ENCODE measurements at regions not wholly inside any gene's neighbourhood (a gene's known extent, or its start where the extent isn't known, plus 50 kb on each side); places are given as distances from the start of the nearest gene placed in this dataset.

GRCh38 chr15:94061041-94061440, 170.3 kb upstream of the MCTP2 start (continued):
- TF ChIP-seq CEBPB (IDR thresholded peaks at IDR 0.05; ENCODE audit: low read depth) (no peak), EZH2 (IDR thresholded peaks at IDR 0.05) (no peak)

DNA sequence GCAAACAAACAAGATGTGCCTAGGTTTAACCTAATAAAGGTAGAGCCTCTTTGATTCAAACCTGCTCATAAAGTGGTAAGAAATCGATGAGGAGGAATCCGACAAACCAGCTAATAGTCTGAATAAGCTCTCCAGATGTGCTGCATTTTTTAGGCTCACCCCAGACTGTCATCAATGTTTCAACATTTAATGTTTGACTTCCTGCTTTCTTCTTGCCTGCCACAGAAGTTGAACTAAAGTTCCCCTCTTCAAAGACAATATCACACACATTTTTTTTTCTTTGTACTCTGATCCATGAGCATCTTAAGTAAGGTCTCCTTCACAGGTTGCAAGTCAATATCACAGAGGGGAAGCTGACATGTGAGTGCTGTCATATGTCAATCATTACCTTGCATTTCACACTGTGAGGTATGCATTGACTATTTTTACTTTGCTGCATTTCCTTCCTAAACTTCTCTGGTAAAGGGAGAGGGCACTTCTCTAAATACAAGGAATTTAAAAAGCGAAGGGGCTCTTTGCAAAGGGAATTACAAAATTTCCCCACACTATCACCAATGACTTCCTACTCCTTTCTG, 172.3 kb upstream of the MCTP2 start:
- intact Hi-C loops (cut with micrococcal nuclease) = no loop called here
- H3K9ac ChIP-seq (ENCODE audit: low read length) = no peak overlapping the region
- no TSS peak for BruUV-seq (replicated peaks)
- H3K27me3 ChIP-seq (ENCODE audit: insufficient read depth, low read length) = 0 out of 2 replicates have a peak, but pooled peaks cover 6% of the 10 kb centered on the region
- H4K20me1 ChIP-seq (ENCODE audit: insufficient read depth) = no peaks in the 10 kb centered on the region
- no peaks in the 10 kb centered on the region for H3K36me3 ChIP-seq (ENCODE audit: control insufficient read depth in 1 of 2, insufficient read depth in 2 of 2, low read length in 2 of 2)
- H3K27ac ChIP-seq (ENCODE audit: low read depth, low read length) = no peak overlapping the region
- no peaks in the 10 kb centered on the region for H3K4me1 ChIP-seq (ENCODE audit: control insufficient read depth in 1 of 2, insufficient read depth in 2 of 2, low read length in 2 of 2)
- ChIA-PET CTCF (no interaction called here), RAD21 (ENCODE audit: low non-redundant PET in 1 of 2, low total read pairs in 2 of 2, uncharacterized antibody in 2 of 2, unreplicated experiment in 2 of 2) (no interaction called here), POLR2A (no interaction called here)
- no peaks in the 10 kb centered on the region for H3K79me2 ChIP-seq (ENCODE audit: insufficient read depth, low read length)
- no peak overlapping the region for H3K4me3 ChIP-seq (replicated peaks in 1 of 2; ENCODE audit: low read depth in 1 of 2, low read length in 2 of 2)
- no peak overlapping the region for H2AFZ ChIP-seq (ENCODE audit: low read depth, low read length, poor library complexity, severe bottlenecking)
- no peaks in the 10 kb centered on the region for H3K9me3 ChIP-seq (ENCODE audit: control insufficient read depth in 1 of 2, insufficient read depth in 1 of 2, low read depth in 1 of 2, low read length in 2 of 2)
- no peak overlapping the region for H3K4me2 ChIP-seq (ENCODE audit: low read length)
- DNase-seq (ENCODE audit: low read depth, low spot score) (no peak), ATAC-seq (no peak)
- H3K9me2 ChIP-seq (ENCODE audit: insufficient read depth) = no peaks in the 10 kb centered on the region
- no peak for TF ChIP-seq CBX3 (IDR thresholded peaks at IDR 0.05; ENCODE audit: low read depth)
- no peak for TF ChIP-seq POLR2A (IDR thresholded peaks at IDR 0.05; ENCODE audit: borderline replicate concordance, extremely low read depth, insufficient read depth, insufficient read length)
- no peak for TF ChIP-seq SIN3A (IDR thresholded peaks at IDR 0.05; ENCODE audit: low read depth)
- no peak for TF ChIP-seq ZFX (IDR thresholded peaks at IDR 0.05)
- no peak for TF ChIP-seq FOSL1 (IDR thresholded peaks at IDR 0.05; ENCODE audit: low read depth)
- no peak for TF ChIP-seq ZNF274 (IDR thresholded peaks at IDR 0.05; ENCODE audit: low read depth, low read length)
- no peak for TF ChIP-seq CEBPB (IDR thresholded peaks at IDR 0.05; ENCODE audit: low read depth)
- TF ChIP-seq EZH2 (IDR thresholded peaks at IDR 0.05) = no peak
- TF ChIP-seq, protein P1, sequence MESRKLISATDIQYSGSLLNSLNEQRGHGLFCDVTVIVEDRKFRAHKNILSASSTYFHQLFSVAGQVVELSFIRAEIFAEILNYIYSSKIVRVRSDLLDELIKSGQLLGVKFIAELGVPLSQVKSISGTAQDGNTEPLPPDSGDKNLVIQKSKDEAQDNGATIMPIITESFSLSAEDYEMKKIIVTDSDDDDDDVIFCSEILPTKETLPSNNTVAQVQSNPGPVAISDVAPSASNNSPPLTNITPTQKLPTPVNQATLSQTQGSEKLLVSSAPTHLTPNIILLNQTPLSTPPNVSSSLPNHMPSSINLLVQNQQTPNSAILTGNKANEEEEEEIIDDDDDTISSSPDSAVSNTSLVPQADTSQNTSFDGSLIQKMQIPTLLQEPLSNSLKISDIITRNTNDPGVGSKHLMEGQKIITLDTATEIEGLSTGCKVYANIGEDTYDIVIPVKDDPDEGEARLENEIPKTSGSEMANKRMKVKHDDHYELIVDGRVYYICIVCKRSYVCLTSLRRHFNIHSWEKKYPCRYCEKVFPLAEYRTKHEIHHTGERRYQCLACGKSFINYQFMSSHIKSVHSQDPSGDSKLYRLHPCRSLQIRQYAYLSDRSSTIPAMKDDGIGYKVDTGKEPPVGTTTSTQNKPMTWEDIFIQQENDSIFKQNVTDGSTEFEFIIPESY (IDR thresholded peaks at IDR 0.05; ENCODE audit: extremely low read depth, insufficient replicate concordance, low read length) = no peak
- no peak for TF ChIP-seq SRF (IDR thresholded peaks at IDR 0.05; ENCODE audit: low read depth)
